HCT116 (cell line): ENCODE measurements at regions not wholly inside any gene's neighbourhood (a gene's known extent, or its start where the extent isn't known, plus 50 kb on each side); places are given as distances from the start of the nearest gene placed in this dataset.
"Not testable (repeated sequence)": the region's sequence is repeated elsewhere in the genome, so short reads cannot be mapped to it uniquely, and the experiment has no call there.

ENCODE experiments used
- CEBPB ChIP-seq: IDR thresholded peaks from 2 replicates; pipeline ENCODE4 v1.6.1; 2012; ENCODE audit warnings: low read depth
- YY1 ChIP-seq: IDR thresholded peaks from 2 replicates; pipeline ENCODE4 v1.6.1; 2011; ENCODE audit warnings: low read length, low read depth, moderate library complexity, mild to moderate bottlenecking; ENCODE audit not compliant: insufficient replicate concordance; ENCODE audit errors: extremely low read depth

GRCh38 chr17:70525035-70525434 is 355.7 kb downstream of the KCNJ2 start:
- TF ChIP-seq CEBPB, YY1: not testable (repeated sequence)
